K562 (cell line): ENCODE measurements at regions not wholly inside any gene's neighbourhood (a gene's known extent, or its start where the extent isn't known, plus 50 kb on each side); places are given as distances from the start of the nearest gene placed in this dataset.
A peak's percentile ranks its signal among the peaks of the same experiment; 100 is the strongest.

ENCODE experiments used
- ASH1L ChIP-seq: fragments of 450-650 bp; IDR thresholded peaks from 2 replicates; pipeline ENCODE4 v1.6.1; 2018; ENCODE audit warnings: borderline replicate concordance, mild to moderate bottlenecking, low read depth; ENCODE audit not compliant: partially characterized antibody
- BCL6 ChIP-seq: fragments of 250-450 bp; sonication (Bioruptor Pico); IDR thresholded peaks from 2 replicates; pipeline ENCODE4 v1.4.0; 2020
- CBFA2T2 ChIP-seq: fragments of 450-650 bp; conservative IDR thresholded peaks from 2 replicates; pipeline ENCODE4 v1.6.1; 2017; ENCODE audit warnings: mild to moderate bottlenecking
- CREB3L1 ChIP-seq: fragments of 450-650 bp; IDR thresholded peaks from 2 replicates; pipeline ENCODE4 v1.6.1; 2014; ENCODE audit warnings: low read depth, mild to moderate bottlenecking, moderate library complexity, borderline replicate concordance
- E2F6 ChIP-seq, 2 experiments: IDR thresholded peaks; 2 replicates each; pipeline ENCODE4 v1.6.1; 2011; ENCODE audit warnings: borderline replicate concordance in 1 of 2, control low read depth in 1 of 2, low read depth in 1 of 2, low read length in 1 of 2, mild to moderate bottlenecking in 1 of 2, mixed read lengths in 1 of 2, moderate library complexity in 1 of 2; ENCODE audit not compliant: insufficient read depth in 1 of 2, insufficient read length in 1 of 2, poor library complexity in 1 of 2, severe bottlenecking in 1 of 2; ENCODE audit errors: extremely low read depth in 1 of 2
- ELF2 ChIP-seq: fragments of 250-450 bp; sonication (Bioruptor Pico); IDR thresholded peaks from 2 replicates; pipeline ENCODE4 v1.5.0; 2021; ENCODE audit warnings: mild to moderate bottlenecking
- ERF ChIP-seq: fragments of 450-650 bp; formaldehyde crosslinking; IDR thresholded peaks from 2 replicates; pipeline ENCODE4 v1.4.0; 2020; ENCODE audit warnings: mild to moderate bottlenecking, mixed read lengths
- FUS ChIP-seq: fragments of 200-400 bp; formaldehyde crosslinking; optimal IDR thresholded peaks from 2 replicates; pipeline ENCODE3; 2017; ENCODE audit warnings: low read depth, low read length
- HNRNPLL ChIP-seq: fragments of 200-400 bp; formaldehyde crosslinking; IDR thresholded peaks from 2 replicates; pipeline ENCODE4 v1.6.1; 2017; ENCODE audit warnings: low read length, low read depth, mild to moderate bottlenecking; ENCODE audit not compliant: poor library complexity, severe bottlenecking
- KLF1 ChIP-seq: fragments of 450-650 bp; IDR thresholded peaks from 2 replicates; pipeline ENCODE4 v1.6.1; 2016; ENCODE audit warnings: missing genetic modification characterization, missing compliant biosample characterization
- MBD1 ChIP-seq: fragments of 250-450 bp; sonication (Bioruptor Pico); IDR thresholded peaks from 2 replicates; pipeline ENCODE4 v1.8.0; 2022; ENCODE audit warnings: inconsistent platforms
- MTA3 ChIP-seq: fragments of 450-650 bp; formaldehyde crosslinking; IDR thresholded peaks from 2 replicates; pipeline ENCODE4 v1.6.1; 2017; ENCODE audit warnings: mild to moderate bottlenecking, borderline replicate concordance
- NELFE ChIP-seq: IDR thresholded peaks from 2 replicates; pipeline ENCODE4 v1.6.1; 2011; ENCODE audit warnings: mild to moderate bottlenecking; ENCODE audit not compliant: insufficient read depth, insufficient read length
- NEUROD1 ChIP-seq: fragments of 150-350 bp; IDR thresholded peaks from 2 replicates; pipeline ENCODE4 v1.6.1; 2014; ENCODE audit warnings: borderline replicate concordance, low read length, low read depth; ENCODE audit not compliant: partially characterized antibody
- POLR2A ChIP-seq: fragments of 450-650 bp; conservative IDR thresholded peaks from 2 replicates; pipeline ENCODE4 v1.6.1; 2016
- SNAPC5 ChIP-seq: fragments of 250-450 bp; sonication (Bioruptor Pico); IDR thresholded peaks from 2 replicates; pipeline ENCODE4 v1.8.0; 2021; ENCODE audit warnings: moderate library complexity, mild to moderate bottlenecking, inconsistent platforms
- SRSF3 ChIP-seq: fragments of 200-400 bp; formaldehyde crosslinking; IDR thresholded peaks from 2 replicates; pipeline ENCODE4 v1.6.1; 2016; ENCODE audit warnings: mild to moderate bottlenecking, low read length, moderate library complexity; ENCODE audit not compliant: insufficient read depth
- STAT5B ChIP-seq: fragments of 250-450 bp; sonication (Bioruptor Pico); IDR thresholded peaks from 2 replicates; pipeline ENCODE4 v1.8.0; 2021; ENCODE audit warnings: mild to moderate bottlenecking, inconsistent platforms
- ZNF436 ChIP-seq: fragments of 250-450, 450-650 bp; sonication (Bioruptor Pico); formaldehyde crosslinking; IDR thresholded peaks from 2 replicates; pipeline ENCODE4 v1.7.0; 2020; ENCODE audit warnings: mild to moderate bottlenecking
- ZNF518B ChIP-seq: fragments of 250-450 bp; sonication (Bioruptor Pico); IDR thresholded peaks from 2 replicates; pipeline ENCODE4 v1.5.0; 2021; ENCODE audit warnings: mild to moderate bottlenecking, moderate library complexity

- TF ChIP-seq E2F6 (IDR thresholded peaks at IDR 0.05; ENCODE audit: borderline replicate concordance in 1 of 2, extremely low read depth in 1 of 2, insufficient read depth in 1 of 2, insufficient read length in 1 of 2, low read depth in 1 of 2, low read length in 1 of 2, poor library complexity in 1 of 2, severe bottlenecking in 1 of 2), result peak in 1 of 2 experiments; percentile 34
- no peak for TF ChIP-seq ZNF436 (CRISPR knock-in tag)
- TF ChIP-seq SNAPC5 (CRISPR knock-in tag), result no peak
- TF ChIP-seq NELFE, result no peak
- no peak for TF ChIP-seq STAT5B (CRISPR knock-in tag)
- TF ChIP-seq ERF (CRISPR knock-in tag), result no peak
- no peak for TF ChIP-seq ZNF518B (CRISPR knock-in tag)
- no peak for TF ChIP-seq POLR2A
- TF ChIP-seq KLF1 (tag), result no peak
- no peak for TF ChIP-seq BCL6 (CRISPR knock-in tag)
- no peak for TF ChIP-seq SRSF3
- no peak for TF ChIP-seq MTA3
- TF ChIP-seq ASH1L, result no peak
- no peak for TF ChIP-seq CREB3L1
- TF ChIP-seq ELF2 (CRISPR knock-in tag), result no peak
- TF ChIP-seq FUS, result peak; percentile 52
- no peak for TF ChIP-seq NEUROD1
- no peak for TF ChIP-seq MBD1
- no peak for TF ChIP-seq CBFA2T2
- TF ChIP-seq HNRNPLL, result peak; percentile 73
Measured at GRCh38 chr5:175796536-175797499, 74.6 kb upstream of the CPLX2 start (continued).
